Bone marrow (tissue), 2 donors: ENCODE measurements at regions not wholly inside any gene's neighbourhood (a gene's known extent, or its start where the extent isn't known, plus 50 kb on each side); places are given as distances from the start of the nearest gene placed in this dataset.

Source experiments
- DNase-seq, 2 donors: peaks; one replicate each; lab custom pipeline; 2025; lab: John Stamatoyannopoulos, UW

- DNase-seq: no peak
Measured at GRCh38 chr6:18962361-18962905, 575.3 kb downstream of the RNF144B start.

- DNase-seq: no peak
Measured at GRCh38 chr6:18963439-18963838, 576.3 kb downstream of the RNF144B start.

GRCh38 chr6:18973251-18973650, 586.1 kb downstream of the RNF144B start:
- DNase-seq: no peak

- no peak for DNase-seq
Measured at GRCh38 chr6:18976091-18976490, 588.9 kb downstream of the RNF144B start.

GRCh38 chr6:18976966-18977365, 589.8 kb downstream of the RNF144B start:
- DNase-seq: no peak

GRCh38 chr6:18978337-18979128, 591.4 kb downstream of the RNF144B start:
- DNase-seq: no peak

GRCh38 chr6:18985061-18985460, 597.9 kb downstream of the RNF144B start:
- no peak for DNase-seq

GRCh38 chr6:18985996-18986395, 598.8 kb downstream of the RNF144B start:
- no peak for DNase-seq

GRCh38 chr6:18988636-18989035, 601.5 kb downstream of the RNF144B start:
- DNase-seq: no peak

- DNase-seq: no peak
Measured at GRCh38 chr6:18990059-18990978, 603.2 kb downstream of the RNF144B start.

GRCh38 chr6:18997375-18997826, 610.3 kb downstream of the RNF144B start:
- peak in 1 of 2 donors; percentile 34 for DNase-seq

GRCh38 chr6:19002976-19003560, 615.9 kb downstream of the RNF144B start:
- no peak for DNase-seq

- no peak for DNase-seq
Measured at GRCh38 chr6:19004176-19004575, 617.0 kb downstream of the RNF144B start.

- no peak for DNase-seq
Measured at GRCh38 chr6:19009769-19010168, 622.6 kb downstream of the RNF144B start.

GRCh38 chr6:19013026-19013705, 626.0 kb downstream of the RNF144B start:
- DNase-seq: no peak

- DNase-seq: no peak
Measured at GRCh38 chr6:19024737-19025136, 637.6 kb downstream of the RNF144B start.

GRCh38 chr6:19028201-19028600, 641.1 kb downstream of the RNF144B start:
- no peak for DNase-seq

GRCh38 chr6:19032591-19033295, 645.6 kb downstream of the RNF144B start:
- no peak for DNase-seq

- no peak for DNase-seq
Measured at GRCh38 chr6:19033683-19034082, 646.5 kb downstream of the RNF144B start.

- DNase-seq: no peak
Measured at GRCh38 chr6:19034986-19035385, 647.8 kb downstream of the RNF144B start.
